ENCODE measurements at regions not wholly inside any gene's neighbourhood (a gene's known extent, or its start where the extent isn't known, plus 50 kb on each side); places are given as distances from the start of the nearest gene placed in this dataset.
A peak's percentile ranks its signal among the peaks of the same experiment; 100 is the strongest.

- Histone ChIP-seq H3K27ac (peak overlapping the region in 3 of 4 donors; percentile 9 to 57 (median 46)), H3K9me3 (no peaks in the 10 kb centered on the region), H3K4me1 (peaks cover 0 to 19% (median 0%) of the 10 kb centered on the region in 3 donors), H3K36me3 (no peaks in the 10 kb centered on the region), H3K4me3 (no peak overlapping the region), H3K27me3 (no peaks in the 10 kb centered on the region)
- TF ChIP-seq, protein P1, sequence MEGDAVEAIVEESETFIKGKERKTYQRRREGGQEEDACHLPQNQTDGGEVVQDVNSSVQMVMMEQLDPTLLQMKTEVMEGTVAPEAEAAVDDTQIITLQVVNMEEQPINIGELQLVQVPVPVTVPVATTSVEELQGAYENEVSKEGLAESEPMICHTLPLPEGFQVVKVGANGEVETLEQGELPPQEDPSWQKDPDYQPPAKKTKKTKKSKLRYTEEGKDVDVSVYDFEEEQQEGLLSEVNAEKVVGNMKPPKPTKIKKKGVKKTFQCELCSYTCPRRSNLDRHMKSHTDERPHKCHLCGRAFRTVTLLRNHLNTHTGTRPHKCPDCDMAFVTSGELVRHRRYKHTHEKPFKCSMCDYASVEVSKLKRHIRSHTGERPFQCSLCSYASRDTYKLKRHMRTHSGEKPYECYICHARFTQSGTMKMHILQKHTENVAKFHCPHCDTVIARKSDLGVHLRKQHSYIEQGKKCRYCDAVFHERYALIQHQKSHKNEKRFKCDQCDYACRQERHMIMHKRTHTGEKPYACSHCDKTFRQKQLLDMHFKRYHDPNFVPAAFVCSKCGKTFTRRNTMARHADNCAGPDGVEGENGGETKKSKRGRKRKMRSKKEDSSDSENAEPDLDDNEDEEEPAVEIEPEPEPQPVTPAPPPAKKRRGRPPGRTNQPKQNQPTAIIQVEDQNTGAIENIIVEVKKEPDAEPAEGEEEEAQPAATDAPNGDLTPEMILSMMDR (IDR thresholded peaks at IDR 0.05): no peak
- peak; percentile 15 for TF ChIP-seq POLR2AphosphoS5 (IDR thresholded peaks at IDR 0.05)
- ATAC-seq: peak; percentile 76
- 79% methylated on average over 9 of the region's 17 CpGs; no CpG with 5 or more reads in 1 of the 2 donors for WGBS, 2 donors (ENCODE audit: low coverage in 1 of 2)
These were observed 267.5 kb upstream of the RAB4A start for GRCh38 chr1:229003233-229004031.

- Histone ChIP-seq H3K36me3 (no peaks in the 10 kb centered on the region), H3K4me3 (no peak overlapping the region), H3K4me1 (peaks cover 0 to 19% (median 0%) of the 10 kb centered on the region in 3 donors), H3K27ac (peak overlapping the region in 3 of 4 donors; percentile 9 to 57 (median 46)), H3K27me3 (no peaks in the 10 kb centered on the region), H3K9me3 (no peaks in the 10 kb centered on the region)
- ATAC-seq: no peak
- no peak for TF ChIP-seq POLR2A (IDR thresholded peaks at IDR 0.05)
- no peak for TF ChIP-seq EP300 (IDR thresholded peaks at IDR 0.05)
- TF ChIP-seq POLR2AphosphoS5 (IDR thresholded peaks at IDR 0.05): no peak
- TF ChIP-seq, protein P1 (IDR thresholded peaks at IDR 0.05): no peak
- WGBS, 2 donors (ENCODE audit: low coverage in 1 of 2): 82 to 86% methylated on average over 8 to 9 of the region's 14 CpGs
These were observed 266.7 kb upstream of the RAB4A start for GRCh38 chr1:229004066-229004833.

- TF ChIP-seq, protein P1 (IDR thresholded peaks at IDR 0.05): no peak
- no peak for TF ChIP-seq EP300 (IDR thresholded peaks at IDR 0.05)
- TF ChIP-seq POLR2A (IDR thresholded peaks at IDR 0.05): no peak
- no peak for TF ChIP-seq POLR2AphosphoS5 (IDR thresholded peaks at IDR 0.05)
- Histone ChIP-seq H3K27me3 (no peaks in the 10 kb centered on the region), H3K36me3 (no peaks in the 10 kb centered on the region), H3K9me3 (no peaks in the 10 kb centered on the region), H3K27ac (no peak overlapping the region), H3K4me1 (peaks cover 0 to 19% (median 0%) of the 10 kb centered on the region in 3 donors), H3K4me3 (no peak overlapping the region)
- WGBS, 2 donors (ENCODE audit: low coverage in 1 of 2): 100% methylated on average over 1 to 2 of the region's 3 CpGs
- no peak for ATAC-seq
These were observed 265.8 kb upstream of the RAB4A start for GRCh38 chr1:229005097-229005496.

GRCh38 chr1:229005556-229005955 is 265.4 kb upstream of the RAB4A start:
- H3K27me3 ChIP-seq: no peaks in the 10 kb centered on the region
- H3K4me1 ChIP-seq: peaks cover 0 to 19% (median 0%) of the 10 kb centered on the region in 3 donors
- 80 to 97% methylated on average over 2 to 3 of the region's 7 CpGs for WGBS, 2 donors (ENCODE audit: low coverage in 1 of 2)
- no peak for ATAC-seq
- TF ChIP-seq, protein P1 (IDR thresholded peaks at IDR 0.05): no peak
- TF ChIP-seq POLR2AphosphoS5 (IDR thresholded peaks at IDR 0.05): no peak
- H3K4me3 ChIP-seq: no peak overlapping the region
- H3K27ac ChIP-seq: no peak overlapping the region
- H3K9me3 ChIP-seq: no peaks in the 10 kb centered on the region
- H3K36me3 ChIP-seq: no peaks in the 10 kb centered on the region
